DND-41 (cell line): ENCODE measurements at regions not wholly inside any gene's neighbourhood (a gene's known extent, or its start where the extent isn't known, plus 50 kb on each side); places are given as distances from the start of the nearest gene placed in this dataset.

Source experiments
- CTCF ChIP-seq: IDR thresholded peaks from 2 replicates; pipeline ENCODE4 v1.5.1; 2012; ENCODE audit warnings: borderline replicate concordance, low read length, moderate library complexity, mild to moderate bottlenecking; ENCODE audit not compliant: poor library complexity, severe bottlenecking; ENCODE audit errors: extremely low read depth
- EZH2 ChIP-seq: IDR thresholded peaks from 3 replicates; pipeline ENCODE4 v1.6.1; 2012; ENCODE audit warnings: borderline replicate concordance, low read depth, mild to moderate bottlenecking, moderate library complexity, low read length, inconsistent platforms; ENCODE audit not compliant: severe bottlenecking

GRCh38 chr7:110507832-110508231 is 583.1 kb upstream of the LRRN3 start:
- no peak for TF ChIP-seq CTCF
- TF ChIP-seq EZH2, result no peak
